Esophagus muscularis mucosa (tissue), 4 donors: ENCODE measurements at regions not wholly inside any gene's neighbourhood (a gene's known extent, or its start where the extent isn't known, plus 50 kb on each side); places are given as distances from the start of the nearest gene placed in this dataset.
"Not testable (repeated sequence)": the region's sequence is repeated elsewhere in the genome, so short reads cannot be mapped to it uniquely, and the experiment has no call there.

ENCODE experiments used
- DNase-seq: peaks from one replicate; pipeline ENCODE4 v3.0.0-alpha.2; 2017; ENCODE audit errors: extremely low spot score
- H3K27ac ChIP-seq, 4 donors: fragments of 200-600 bp; sonication (generic); replicated peaks in 1 of 4; 1 replicate in 3 of 4; 2 replicates in 1 of 4; pipeline ENCODE4 v1.5.1; 2016 to 2019; ENCODE audit warnings: mild to moderate bottlenecking in 1 of 4
- H3K27me3 ChIP-seq, 4 donors: fragments of 200-600 bp; sonication (generic); one replicate each; pipeline versions ENCODE4 v1.5.1 to v1.6.0; 2016 to 2019
- H3K36me3 ChIP-seq, 4 donors: fragments of 200-600 bp; sonication (generic); one replicate each; pipeline ENCODE4 v1.5.1; 2016 to 2019
- H3K4me1 ChIP-seq, 4 donors: fragments of 200-600 bp; sonication (generic); one replicate each; pipeline ENCODE4 v1.5.1; 2016 to 2019
- H3K4me3 ChIP-seq, 4 donors: fragments of 200-600 bp; sonication (generic); 1 replicate in 2 of 4; 2 replicates in 2 of 4; pipeline ENCODE4 v1.5.1; 2016 to 2019; ENCODE audit warnings: mild to moderate bottlenecking in 4 of 4, moderate library complexity in 1 of 4
- H3K9me3 ChIP-seq, 4 donors: fragments of 200-600 bp; sonication (generic); 1 replicate in 3 of 4; 2 replicates in 1 of 4; pipeline ENCODE4 v1.5.1; 2016 to 2019
- EP300 ChIP-seq: sonication (generic); formaldehyde crosslinking; IDR thresholded peaks from one replicate; pipeline ENCODE4 v1.6.1; 2017; ENCODE audit warnings: antibody characterized with exemption
- POLR2A ChIP-seq: fragments of 450-650 bp; IDR thresholded peaks from one replicate; pipeline ENCODE4 v1.6.1; 2017; ENCODE audit warnings: antibody characterized with exemption, moderate library complexity, mild to moderate bottlenecking, low read depth
- POLR2AphosphoS5 ChIP-seq, 2 donors: sonication (generic); formaldehyde crosslinking; IDR thresholded peaks; one replicate each; pipeline ENCODE4 v1.6.1; 2017; ENCODE audit warnings: antibody characterized with exemption in 2 of 2
- WGBS: methylation state at CpG from one replicate; pipeline ENCODE4 v1.1.5; 2018; 5-methylcytosine and 5-hydroxymethylcytosine counted together
- intact Hi-C: fragments of 100-400 bp; cut with DNase I; formaldehyde crosslinking; loops from one replicate; pipeline ENCODE4 v1.15.1; 2023
- TF ChIP-seq, protein P1 (sequence below), 3 experiments: fragments of 200-600 bp in 2 of 3; fragments of 450-650 bp in 1 of 3; sonication (generic) in 2 of 3; IDR thresholded peaks; one replicate each; pipeline ENCODE4 v1.5.1; 2017 to 2019; ENCODE audit warnings: antibody characterized with exemption in 3 of 3, mild to moderate bottlenecking in 2 of 3, moderate library complexity in 1 of 3

GRCh38 chr7:16267953-16268820 is 153.2 kb downstream of the CRPPA start:
- WGBS = 91% methylated on average over 5 of the region's 5 CpGs
- H3K27ac ChIP-seq = no peak overlapping the region
- DNase-seq = no peak
- TF ChIP-seq POLR2AphosphoS5 (IDR thresholded peaks at IDR 0.05) (no peak), EP300 (no peak), POLR2A (no peak)
- TF ChIP-seq, protein P1, sequence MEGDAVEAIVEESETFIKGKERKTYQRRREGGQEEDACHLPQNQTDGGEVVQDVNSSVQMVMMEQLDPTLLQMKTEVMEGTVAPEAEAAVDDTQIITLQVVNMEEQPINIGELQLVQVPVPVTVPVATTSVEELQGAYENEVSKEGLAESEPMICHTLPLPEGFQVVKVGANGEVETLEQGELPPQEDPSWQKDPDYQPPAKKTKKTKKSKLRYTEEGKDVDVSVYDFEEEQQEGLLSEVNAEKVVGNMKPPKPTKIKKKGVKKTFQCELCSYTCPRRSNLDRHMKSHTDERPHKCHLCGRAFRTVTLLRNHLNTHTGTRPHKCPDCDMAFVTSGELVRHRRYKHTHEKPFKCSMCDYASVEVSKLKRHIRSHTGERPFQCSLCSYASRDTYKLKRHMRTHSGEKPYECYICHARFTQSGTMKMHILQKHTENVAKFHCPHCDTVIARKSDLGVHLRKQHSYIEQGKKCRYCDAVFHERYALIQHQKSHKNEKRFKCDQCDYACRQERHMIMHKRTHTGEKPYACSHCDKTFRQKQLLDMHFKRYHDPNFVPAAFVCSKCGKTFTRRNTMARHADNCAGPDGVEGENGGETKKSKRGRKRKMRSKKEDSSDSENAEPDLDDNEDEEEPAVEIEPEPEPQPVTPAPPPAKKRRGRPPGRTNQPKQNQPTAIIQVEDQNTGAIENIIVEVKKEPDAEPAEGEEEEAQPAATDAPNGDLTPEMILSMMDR (IDR thresholded peaks at IDR 0.05) = no peak
- no peaks in the 10 kb centered on the region for H3K36me3 ChIP-seq
- intact Hi-C loops = no loop called here
- H3K4me3 ChIP-seq = no peak overlapping the region
- H3K9me3 ChIP-seq = no peaks in the 10 kb centered on the region
- no peaks in the 10 kb centered on the region for H3K27me3 ChIP-seq
- no peaks in the 10 kb centered on the region for H3K4me1 ChIP-seq

- H3K36me3 ChIP-seq = no peaks in the 10 kb centered on the region
- H3K27me3 ChIP-seq = no peaks in the 10 kb centered on the region
- intact Hi-C loops = no loop called here
- WGBS = 74% methylated on average over 1 of the region's 1 CpG
- TF ChIP-seq, protein P1 (IDR thresholded peaks at IDR 0.05) = no peak
- TF ChIP-seq EP300 = no peak
- TF ChIP-seq POLR2A = no peak
- no peak for DNase-seq
- H3K27ac ChIP-seq = no peak overlapping the region
- no peak overlapping the region for H3K4me3 ChIP-seq
- H3K4me1 ChIP-seq = no peaks in the 10 kb centered on the region
- H3K9me3 ChIP-seq = no peaks in the 10 kb centered on the region
These were observed 154.5 kb downstream of the CRPPA start for GRCh38 chr7:16266877-16267276.

DNA sequence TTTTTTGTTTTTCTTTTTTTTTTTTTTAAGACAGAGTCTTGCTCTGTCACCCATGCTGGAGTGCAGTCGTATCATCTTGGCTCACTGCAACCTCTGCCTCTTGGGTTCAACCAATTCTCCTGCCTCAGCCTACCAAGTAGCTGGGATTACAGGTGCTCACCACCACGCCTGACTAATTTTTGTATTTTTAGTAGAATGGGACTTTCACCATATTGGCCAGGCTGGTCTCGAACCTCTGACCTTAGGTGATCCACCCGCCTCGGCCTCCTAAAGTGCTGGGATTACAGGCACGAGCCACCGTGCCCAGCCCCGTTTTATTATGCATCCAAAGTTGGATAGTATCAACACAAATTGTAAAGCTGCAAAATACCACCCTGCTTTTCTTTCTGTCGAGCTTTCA is 154.9 kb downstream of the CRPPA start:
- H3K9me3 ChIP-seq, H3K27ac ChIP-seq, H3K4me3 ChIP-seq, intact Hi-C loops, DNase-seq, H3K27me3 ChIP-seq, H3K4me1 ChIP-seq, H3K36me3 ChIP-seq: not testable (repeated sequence)
- 92% methylated on average over 9 of the region's 9 CpGs for WGBS

- Histone ChIP-seq H3K36me3 (no peaks in the 10 kb centered on the region), H3K4me1 (no peaks in the 10 kb centered on the region), H3K27me3 (no peaks in the 10 kb centered on the region), H3K4me3 (no peak overlapping the region), H3K27ac (no peak overlapping the region), H3K9me3 (no peaks in the 10 kb centered on the region)
- no peak for DNase-seq
- WGBS = 91% methylated on average over 3 of the region's 3 CpGs
- no peak for TF ChIP-seq POLR2AphosphoS5 (IDR thresholded peaks at IDR 0.05)
- TF ChIP-seq EP300 = no peak
- no peak for TF ChIP-seq POLR2A
- TF ChIP-seq, protein P1 (IDR thresholded peaks at IDR 0.05) = no peak
- intact Hi-C loops = no loop called here
These were observed 155.4 kb downstream of the CRPPA start for GRCh38 chr7:16265863-16266458.

DNA sequence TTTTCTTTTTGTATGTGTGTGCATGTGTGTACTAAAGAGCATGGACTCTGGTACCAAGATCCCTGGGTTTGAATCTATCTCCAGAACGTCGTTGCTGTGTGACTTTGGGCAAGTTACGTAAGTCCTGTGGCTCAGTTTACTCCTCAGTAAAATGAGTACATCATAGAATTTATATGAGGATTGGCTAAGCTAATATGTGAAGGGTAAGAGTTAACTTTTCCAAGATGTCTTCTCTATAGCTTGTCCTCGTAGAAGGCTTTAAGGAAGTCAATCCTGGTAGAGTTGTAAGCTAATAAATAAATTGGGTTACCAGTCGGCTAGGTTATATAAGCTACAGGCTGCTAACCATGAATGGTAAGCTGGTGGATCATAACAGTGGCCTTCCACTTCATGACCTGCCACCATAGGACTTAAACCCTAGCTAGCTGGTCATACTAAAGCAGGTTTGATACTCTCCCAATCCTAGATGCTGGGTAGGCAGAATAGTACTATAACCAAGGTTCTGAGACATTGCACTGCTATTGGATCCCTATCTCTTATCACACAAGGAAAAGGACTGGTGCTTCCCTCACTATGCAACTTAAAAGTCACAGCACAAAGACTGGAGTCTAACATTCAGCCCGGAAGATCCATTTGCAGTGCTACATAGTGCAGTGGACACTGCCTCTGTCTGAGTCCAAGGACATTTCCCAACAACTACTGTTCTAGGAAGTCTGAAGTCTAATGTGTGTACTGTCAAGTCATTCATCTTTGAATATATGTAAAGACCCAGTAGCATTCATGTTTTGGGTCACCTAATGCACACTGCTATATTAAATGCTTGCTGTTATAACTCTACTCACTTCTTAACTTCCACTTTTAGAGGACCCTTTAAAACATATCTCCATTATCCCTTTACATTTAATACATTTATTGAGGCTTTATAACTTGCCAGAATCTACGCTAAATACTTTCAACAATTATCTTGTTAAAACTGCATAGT is 156.2 kb downstream of the CRPPA start:
- DNase-seq = no peak
- H3K9me3 ChIP-seq = no peaks in the 10 kb centered on the region
- 93% methylated on average over 7 of the region's 7 CpGs for WGBS
- H3K27me3 ChIP-seq = no peaks in the 10 kb centered on the region
- no peaks in the 10 kb centered on the region for H3K36me3 ChIP-seq
- no peak overlapping the region for H3K27ac ChIP-seq
- no peaks in the 10 kb centered on the region for H3K4me1 ChIP-seq
- H3K4me3 ChIP-seq = no peak overlapping the region
- TF ChIP-seq EP300 = no peak
- TF ChIP-seq, protein P1 (IDR thresholded peaks at IDR 0.05) = no peak
- TF ChIP-seq POLR2AphosphoS5 (IDR thresholded peaks at IDR 0.05) = no peak
- TF ChIP-seq POLR2A = no peak
- intact Hi-C loops = no loop called here
